Caco-2 (cell line): ENCODE measurements at regions not wholly inside any gene's neighbourhood (a gene's known extent, or its start where the extent isn't known, plus 50 kb on each side); places are given as distances from the start of the nearest gene placed in this dataset.

ENCODE experiments used
- BruUV-seq: library from RNA; stranded (reverse); fragments of 400-500 nt; replicated peaks from 2 replicates; lab custom pipeline; 2021; lab: Mats Ljungman, UMichigan
- CTCF ChIA-PET: fragments of 300-600 bp; sonication (Branson Sonifier 250); formaldehyde crosslinking; loops from one replicate; lab custom pipeline; 2022; ENCODE audit warnings: antibody characterized with exemption; lab: Charles Lee
- POLR2A ChIA-PET: fragments of 300-600 bp; sonication (Branson Sonifier 250); formaldehyde crosslinking; loops from one replicate; lab custom pipeline; 2022; ENCODE audit warnings: antibody characterized with exemption; lab: Charles Lee
- DNase-seq, 2 experiments: peaks; one replicate each; pipeline versions ENCODE4 v3.0.0 to v3.0.0-alpha.2; 2020 to 2022
- H3K27me3 ChIP-seq: replicated peaks from 2 replicates; pipeline ENCODE4 v1.6.0; 2011; ENCODE audit warnings: low read length; ENCODE audit not compliant: control insufficient read depth, insufficient read depth
- H3K36me3 ChIP-seq: 2 replicates; pipeline ENCODE4 v1.5.1; 2011; ENCODE audit warnings: low read length; ENCODE audit not compliant: control insufficient read depth, insufficient read depth
- H3K4me1 ChIP-seq: fragments of 250-450 bp; sonication (Bioruptor Pico); 2 replicates; pipeline ENCODE4 v1.5.1; 2020; ENCODE audit warnings: mild to moderate bottlenecking
- H3K4me3 ChIP-seq: 2 replicates; pipeline ENCODE4 v1.5.1; 2011; ENCODE audit warnings: low read depth, mild to moderate bottlenecking, control low read depth, low read length
- H3K9me3 ChIP-seq: fragments of 250-450 bp; sonication (Bioruptor Pico); 2 replicates; pipeline ENCODE4 v1.5.1; 2020; ENCODE audit warnings: mild to moderate bottlenecking, moderate library complexity
- H3K27ac Mint-ChIP-seq: one replicate; pipeline ENCODE4 v1.8.0; 2022; ENCODE audit warnings: mixed read lengths; ENCODE audit not compliant: unreplicated experiment
- H3K27me3 Mint-ChIP-seq: one replicate; pipeline ENCODE4 v1.8.0; 2022; ENCODE audit warnings: mixed read lengths; ENCODE audit not compliant: insufficient read depth, unreplicated experiment
- H3K36me3 Mint-ChIP-seq: one replicate; pipeline ENCODE4 v1.8.0; 2022; ENCODE audit warnings: mild to moderate bottlenecking, mixed read lengths; ENCODE audit not compliant: insufficient read depth, unreplicated experiment
- H3K4me1 Mint-ChIP-seq: one replicate; pipeline ENCODE4 v1.8.0; 2022; ENCODE audit warnings: low read depth, mixed read lengths; ENCODE audit not compliant: unreplicated experiment
- H3K4me3 Mint-ChIP-seq: one replicate; pipeline ENCODE4 v1.8.0; 2022; ENCODE audit warnings: mild to moderate bottlenecking, moderate library complexity, mixed read lengths; ENCODE audit not compliant: unreplicated experiment
- H3K9me3 Mint-ChIP-seq: one replicate; pipeline ENCODE4 v1.8.0; 2022; ENCODE audit warnings: mixed read lengths; ENCODE audit not compliant: unreplicated experiment
- CTCF ChIP-seq, 2 experiments: fragments of 200-600 bp in 1 of 2; IDR thresholded peaks; 1 replicate in 1 of 2; 2 replicates in 1 of 2; pipeline versions ENCODE4 v1.5.1 to v1.8.0; 2011 to 2022; ENCODE audit warnings: antibody characterized with exemption in 1 of 2, control low read depth in 1 of 2, inconsistent platforms in 1 of 2, low read depth in 1 of 2, low read length in 1 of 2, mild to moderate bottlenecking in 1 of 2, moderate library complexity in 1 of 2; ENCODE audit not compliant: insufficient read depth in 1 of 2, severe bottlenecking in 1 of 2, unreplicated experiment in 1 of 2
- intact Hi-C: fragments of 100-400 bp; cut with micrococcal nuclease; formaldehyde crosslinking; loops from one replicate; pipeline ENCODE4 v1.10.0; 2022; ENCODE audit not compliant: unreplicated experiment

- POLR2A ChIA-PET = no interaction called here
- intact Hi-C loops = no loop called here
- Mint-ChIP-seq H3K4me3 (no peak overlapping the region), H3K4me1 (no peaks in the 10 kb centered on the region), H3K27me3 (no peaks in the 10 kb centered on the region), H3K36me3 (no peaks in the 10 kb centered on the region), H3K27ac (no peak overlapping the region), H3K9me3 (no peaks in the 10 kb centered on the region)
- Histone ChIP-seq H3K27me3 (no peaks in the 10 kb centered on the region), H3K4me3 (no peak overlapping the region), H3K9me3 (no peaks in the 10 kb centered on the region), H3K4me1 (no peaks in the 10 kb centered on the region), H3K36me3 (no peaks in the 10 kb centered on the region)
- CTCF ChIA-PET = no interaction called here
- TF ChIP-seq CTCF (IDR thresholded peaks at IDR 0.05; ENCODE audit: insufficient read depth in 1 of 2, low read depth in 1 of 2, low read length in 1 of 2, severe bottlenecking in 1 of 2, unreplicated experiment in 1 of 2) = no peak
- DNase-seq = no peak
- no TSS peak for BruUV-seq
These were observed 189.6 kb downstream of the MYCN start for GRCh38 chr2:16129716-16130540.

- no peak for DNase-seq
- Mint-ChIP-seq H3K4me3 (no peak overlapping the region), H3K36me3 (no peaks in the 10 kb centered on the region), H3K27ac (no peak overlapping the region), H3K4me1 (no peaks in the 10 kb centered on the region), H3K27me3 (no peaks in the 10 kb centered on the region), H3K9me3 (no peaks in the 10 kb centered on the region)
- no peaks in the 10 kb centered on the region for H3K36me3 ChIP-seq
- ChIA-PET CTCF (no interaction called here), POLR2A (no interaction called here)
- TF ChIP-seq CTCF (IDR thresholded peaks at IDR 0.05; ENCODE audit: insufficient read depth in 1 of 2, low read depth in 1 of 2, low read length in 1 of 2, severe bottlenecking in 1 of 2, unreplicated experiment in 1 of 2) = no peak
- H3K9me3 ChIP-seq = no peaks in the 10 kb centered on the region
- H3K27me3 ChIP-seq = no peaks in the 10 kb centered on the region
- H3K4me3 ChIP-seq = no peak overlapping the region
- intact Hi-C loops = no loop called here
- peaks cover 9% of the 10 kb centered on the region for H3K4me1 ChIP-seq
- no TSS peak for BruUV-seq
These were observed 188.6 kb downstream of the MYCN start for GRCh38 chr2:16128746-16129610.

GRCh38 chr2:16127958-16128357, 187.6 kb downstream of the MYCN start:
- Histone ChIP-seq H3K4me1 (peaks cover 16% of the 10 kb centered on the region), H3K9me3 (no peaks in the 10 kb centered on the region), H3K4me3 (no peak overlapping the region), H3K27me3 (no peaks in the 10 kb centered on the region), H3K36me3 (no peaks in the 10 kb centered on the region)
- Mint-ChIP-seq H3K9me3 (no peaks in the 10 kb centered on the region), H3K27me3 (no peaks in the 10 kb centered on the region), H3K36me3 (no peaks in the 10 kb centered on the region), H3K4me1 (no peaks in the 10 kb centered on the region), H3K4me3 (no peak overlapping the region), H3K27ac (no peak overlapping the region)
- intact Hi-C loops = no loop called here
- POLR2A ChIA-PET = no interaction called here
- DNase-seq = no peak
- no TSS peak for BruUV-seq
- TF ChIP-seq CTCF (IDR thresholded peaks at IDR 0.05; ENCODE audit: insufficient read depth in 1 of 2, low read depth in 1 of 2, low read length in 1 of 2, severe bottlenecking in 1 of 2, unreplicated experiment in 1 of 2) = no peak
- CTCF ChIA-PET = no interaction called here
